ENCODE measurements at regions not wholly inside any gene's neighbourhood (a gene's known extent, or its start where the extent isn't known, plus 50 kb on each side); places are given as distances from the start of the nearest gene placed in this dataset.

DNA sequence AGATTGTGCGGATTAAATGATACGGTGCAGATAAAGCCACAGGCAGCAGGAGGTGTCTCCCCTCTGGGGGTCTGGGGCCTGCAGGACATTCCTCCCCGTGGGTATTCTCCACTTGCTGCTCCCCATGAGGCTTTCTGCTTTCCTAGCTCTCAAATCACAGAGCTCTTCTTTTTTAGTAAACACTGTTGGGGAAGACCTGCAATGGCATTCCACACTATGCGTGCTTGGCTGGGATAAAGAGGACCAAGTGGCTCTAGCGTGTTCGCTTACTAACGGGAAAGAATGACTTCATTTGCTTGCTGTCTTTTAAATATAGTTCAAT, 146.5 kb downstream of the DDX1 start:
- TF ChIP-seq CTCF (IDR thresholded peaks at IDR 0.05; ENCODE audit: insufficient read depth, low read length), result no peak
- no peak for TF ChIP-seq POLR2AphosphoS5 (IDR thresholded peaks at IDR 0.05; ENCODE audit: low read depth)
- no peak for TF ChIP-seq SPI1 (IDR thresholded peaks at IDR 0.05; ENCODE audit: borderline replicate concordance, low read depth)
- TF ChIP-seq REST (IDR thresholded peaks at IDR 0.05; ENCODE audit: insufficient replicate concordance, low read depth), result no peak

Measured in HL-60 (cell line).